Mucosa of stomach (tissue), 1 donor: ENCODE measurements at regions not wholly inside any gene's neighbourhood (a gene's known extent, or its start where the extent isn't known, plus 50 kb on each side); places are given as distances from the start of the nearest gene placed in this dataset.

Experiments used
- H3K27me3 ChIP-seq: one replicate; pipeline ENCODE4 v1.7.0; 2013; ENCODE audit warnings: mild to moderate bottlenecking, low read length; ENCODE audit not compliant: control insufficient read depth, insufficient read depth
- H3K36me3 ChIP-seq: one replicate; pipeline ENCODE4 v1.7.0; 2013; ENCODE audit warnings: low read length; ENCODE audit not compliant: control insufficient read depth, insufficient read depth
- H3K4me1 ChIP-seq: one replicate; pipeline ENCODE4 v1.7.0; 2013; ENCODE audit warnings: mild to moderate bottlenecking, low read length; ENCODE audit not compliant: control insufficient read depth, insufficient read depth
- H3K4me3 ChIP-seq: one replicate; pipeline ENCODE4 v1.7.0; 2013; ENCODE audit warnings: low read length
- H3K9ac ChIP-seq: one replicate; pipeline ENCODE4 v1.7.0; 2013; ENCODE audit warnings: mild to moderate bottlenecking, low read length, moderate library complexity
- H3K9me3 ChIP-seq: one replicate; pipeline ENCODE4 v1.7.0; 2013; ENCODE audit warnings: mild to moderate bottlenecking, low read length, moderate library complexity; ENCODE audit not compliant: control insufficient read depth
- donor health status: Pancreatic carcinoma.

DNA sequence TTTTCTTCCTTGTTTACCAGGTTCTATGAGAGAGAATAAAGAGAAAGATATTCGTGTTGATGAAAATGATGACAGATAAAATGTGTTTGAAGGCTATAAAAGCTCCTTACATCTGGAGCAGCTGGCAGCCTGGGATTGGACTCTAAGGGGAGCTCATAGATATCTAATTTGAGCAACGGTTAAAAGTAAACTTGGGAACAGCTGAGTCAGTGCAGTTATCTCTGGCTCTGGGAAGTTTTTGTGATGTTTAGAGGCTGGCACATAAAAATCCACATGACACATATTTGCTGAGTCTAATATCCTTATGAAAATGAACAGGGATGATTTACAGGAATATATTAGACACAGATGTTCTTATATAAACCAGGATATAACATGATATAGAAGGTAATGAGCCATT lies 331.8 kb upstream of the TENM3 start:
- Histone ChIP-seq H3K4me3 (no peak overlapping the region), H3K9me3 (no peaks in the 10 kb centered on the region), H3K4me1 (no peaks in the 10 kb centered on the region), H3K27me3 (no peaks in the 10 kb centered on the region), H3K9ac (no peak overlapping the region), H3K36me3 (no peaks in the 10 kb centered on the region)

DNA sequence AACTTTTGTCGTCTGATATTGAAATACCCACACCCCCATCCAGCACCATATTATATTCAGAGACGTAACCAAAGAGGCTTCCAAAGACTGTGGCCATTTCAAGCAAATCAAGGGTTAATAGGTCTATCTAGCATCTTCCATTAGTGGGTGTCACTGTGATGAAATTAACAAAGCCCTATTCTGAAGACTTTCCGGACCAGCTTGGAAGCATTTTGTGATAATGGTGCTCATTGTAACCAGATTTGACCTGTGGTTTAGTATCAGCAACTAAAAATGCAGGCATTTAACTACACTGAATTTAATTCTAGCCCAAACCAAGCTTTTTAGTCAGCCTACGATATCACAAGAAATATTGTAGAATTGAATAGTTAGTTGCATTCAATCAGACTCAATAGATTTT lies 309.7 kb upstream of the TENM3 start:
- Histone ChIP-seq H3K9me3 (no peaks in the 10 kb centered on the region), H3K36me3 (no peaks in the 10 kb centered on the region), H3K4me1 (no peaks in the 10 kb centered on the region), H3K27me3 (no peaks in the 10 kb centered on the region), H3K9ac (no peak overlapping the region), H3K4me3 (no peak overlapping the region)

DNA sequence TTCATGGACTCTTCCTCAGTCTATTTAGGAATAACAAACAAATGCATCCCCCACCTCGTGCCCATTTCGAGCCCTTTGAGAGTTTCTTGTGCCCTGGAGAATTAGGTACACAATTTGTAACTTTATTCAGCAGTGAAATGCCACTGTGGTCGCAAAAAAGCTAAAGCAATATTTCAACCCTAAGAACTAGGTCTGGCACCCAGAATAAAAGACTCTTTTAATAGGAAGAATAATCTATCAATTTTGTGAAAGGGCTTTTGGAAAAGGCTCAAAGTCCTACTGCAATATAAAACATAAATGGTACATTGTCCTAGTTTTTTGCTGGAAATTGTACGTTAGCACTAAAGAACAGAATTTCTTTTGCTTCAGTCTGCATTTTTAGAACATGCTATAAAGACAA lies 304.6 kb upstream of the TENM3 start:
- Histone ChIP-seq H3K9me3 (no peaks in the 10 kb centered on the region), H3K27me3 (no peaks in the 10 kb centered on the region), H3K36me3 (no peaks in the 10 kb centered on the region), H3K9ac (no peak overlapping the region), H3K4me3 (no peak overlapping the region), H3K4me1 (no peaks in the 10 kb centered on the region)

- H3K36me3 ChIP-seq: no peaks in the 10 kb centered on the region
- no peak overlapping the region for H3K9ac ChIP-seq
- no peaks in the 10 kb centered on the region for H3K9me3 ChIP-seq
- no peak overlapping the region for H3K4me3 ChIP-seq
- no peaks in the 10 kb centered on the region for H3K27me3 ChIP-seq
- no peaks in the 10 kb centered on the region for H3K4me1 ChIP-seq
Measured at GRCh38 chr4:181939199-181939945, 303.8 kb upstream of the TENM3 start.

DNA sequence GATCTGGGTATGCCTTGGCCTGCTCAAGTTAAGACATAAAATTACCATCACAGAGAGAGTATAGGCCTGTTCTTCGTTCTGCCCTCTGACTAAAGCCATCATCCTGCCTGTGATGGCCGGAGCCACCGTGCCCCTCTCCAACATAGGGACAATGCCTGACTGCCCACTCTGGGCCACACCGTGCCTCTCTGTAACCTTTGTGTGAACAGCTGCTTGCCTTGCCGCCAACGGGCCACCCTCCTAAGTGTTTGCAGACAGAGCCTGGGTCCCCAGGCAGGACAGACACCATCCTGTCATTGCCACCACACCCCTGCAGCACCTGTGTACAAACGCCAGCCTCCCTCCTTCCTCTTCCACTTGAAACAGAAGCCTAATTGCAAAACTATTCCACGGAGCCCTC lies 298.7 kb upstream of the TENM3 start:
- no peak overlapping the region for H3K9ac ChIP-seq
- H3K36me3 ChIP-seq: no peaks in the 10 kb centered on the region
- H3K4me1 ChIP-seq: no peaks in the 10 kb centered on the region
- H3K4me3 ChIP-seq: no peak overlapping the region
- no peaks in the 10 kb centered on the region for H3K9me3 ChIP-seq
- H3K27me3 ChIP-seq: no peaks in the 10 kb centered on the region

GRCh38 chr4:181946902-181947301 lies 296.3 kb upstream of the TENM3 start:
- no peaks in the 10 kb centered on the region for H3K4me1 ChIP-seq
- H3K9me3 ChIP-seq: no peaks in the 10 kb centered on the region
- H3K9ac ChIP-seq: no peak overlapping the region
- no peaks in the 10 kb centered on the region for H3K36me3 ChIP-seq
- H3K4me3 ChIP-seq: no peak overlapping the region
- H3K27me3 ChIP-seq: no peaks in the 10 kb centered on the region

- Histone ChIP-seq H3K27me3 (no peaks in the 10 kb centered on the region), H3K4me3 (no peak overlapping the region), H3K9ac (no peak overlapping the region), H3K4me1 (no peaks in the 10 kb centered on the region), H3K36me3 (no peaks in the 10 kb centered on the region), H3K9me3 (no peaks in the 10 kb centered on the region)
Measured at GRCh38 chr4:181948839-181949382, 294.3 kb upstream of the TENM3 start.

DNA sequence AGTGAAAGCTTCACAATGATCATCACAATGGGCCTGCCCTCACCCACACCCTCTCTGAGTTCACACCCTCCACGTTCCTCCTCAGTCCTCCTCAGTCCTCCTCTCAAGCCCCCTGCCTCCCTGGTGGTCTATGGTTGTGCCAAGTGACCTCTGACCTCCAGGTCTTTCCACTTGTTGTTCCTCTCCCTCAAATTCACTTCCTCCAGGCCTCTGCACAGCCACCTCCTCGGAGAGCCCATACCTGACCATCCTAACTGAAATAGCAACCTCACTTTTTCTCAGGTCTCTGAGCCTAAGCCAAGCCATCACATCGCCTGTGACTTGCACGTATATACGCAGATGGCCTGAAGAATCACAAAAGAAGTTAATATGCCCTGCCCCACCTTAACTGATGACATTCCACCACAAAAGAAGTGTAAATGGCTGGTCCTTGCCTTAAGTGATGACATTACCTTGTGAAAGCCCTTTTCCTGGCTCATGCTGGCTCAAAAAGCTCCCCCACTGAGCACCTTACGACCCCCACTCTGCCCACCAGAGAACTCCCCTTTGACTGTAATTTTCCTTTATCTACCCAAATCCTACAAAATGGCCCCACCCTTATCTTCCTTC lies 293.4 kb upstream of the TENM3 start:
- no peaks in the 10 kb centered on the region for H3K36me3 ChIP-seq
- H3K9ac ChIP-seq: no peak overlapping the region
- no peaks in the 10 kb centered on the region for H3K27me3 ChIP-seq
- no peaks in the 10 kb centered on the region for H3K9me3 ChIP-seq
- H3K4me3 ChIP-seq: no peak overlapping the region
- H3K4me1 ChIP-seq: no peaks in the 10 kb centered on the region

- Histone ChIP-seq H3K4me1 (no peaks in the 10 kb centered on the region), H3K36me3 (no peaks in the 10 kb centered on the region), H3K27me3 (no peaks in the 10 kb centered on the region), H3K9ac (no peak overlapping the region), H3K4me3 (no peak overlapping the region), H3K9me3 (no peaks in the 10 kb centered on the region)
Measured at GRCh38 chr4:181950372-181951127, 292.7 kb upstream of the TENM3 start.

DNA sequence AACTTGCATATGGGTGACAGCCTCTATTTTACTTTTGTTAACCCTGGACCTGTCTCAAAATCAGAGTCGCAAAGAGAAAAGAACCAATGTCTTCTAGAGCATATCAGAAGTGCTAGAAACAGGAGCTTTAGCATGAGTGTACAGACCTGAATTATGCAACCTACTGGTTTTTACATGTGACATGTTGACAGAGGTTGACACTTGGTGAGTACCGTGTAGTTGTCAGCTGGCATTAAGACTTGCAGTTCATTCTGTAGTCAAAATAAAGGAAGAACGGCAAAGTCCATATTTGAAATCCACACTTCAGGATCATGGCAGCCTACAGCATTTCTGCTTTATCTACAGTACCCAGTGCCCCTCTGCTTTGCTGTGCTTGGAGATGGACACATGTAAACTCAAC lies 291.9 kb upstream of the TENM3 start:
- Histone ChIP-seq H3K4me3 (no peak overlapping the region), H3K9ac (no peak overlapping the region), H3K27me3 (no peaks in the 10 kb centered on the region), H3K9me3 (no peaks in the 10 kb centered on the region), H3K4me1 (no peaks in the 10 kb centered on the region), H3K36me3 (no peaks in the 10 kb centered on the region)

- H3K4me1 ChIP-seq: no peaks in the 10 kb centered on the region
- H3K9me3 ChIP-seq: no peaks in the 10 kb centered on the region
- H3K9ac ChIP-seq: no peak overlapping the region
- no peaks in the 10 kb centered on the region for H3K27me3 ChIP-seq
- no peak overlapping the region for H3K4me3 ChIP-seq
- H3K36me3 ChIP-seq: no peaks in the 10 kb centered on the region
Measured at GRCh38 chr4:181952478-181952877, 290.7 kb upstream of the TENM3 start.

DNA sequence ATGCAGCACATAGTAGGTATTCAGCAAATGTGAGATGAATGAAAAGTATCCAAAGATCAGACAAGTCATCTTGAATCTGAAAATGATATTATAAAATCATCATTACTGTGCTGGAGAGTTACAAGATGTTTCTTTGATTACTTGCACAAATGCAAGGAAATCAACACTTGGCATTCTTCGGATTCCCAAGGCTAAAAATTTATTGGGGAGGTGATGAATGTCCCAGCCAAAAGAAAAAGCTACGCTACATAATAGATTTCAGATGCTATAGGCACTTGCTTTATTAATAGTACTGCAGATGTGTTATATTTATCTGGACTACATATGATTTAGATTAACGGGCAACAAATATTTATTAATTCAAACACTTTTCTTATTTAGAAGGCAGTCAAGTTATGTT lies 286.7 kb upstream of the TENM3 start:
- H3K9ac ChIP-seq: no peak overlapping the region
- no peaks in the 10 kb centered on the region for H3K9me3 ChIP-seq
- no peaks in the 10 kb centered on the region for H3K27me3 ChIP-seq
- no peaks in the 10 kb centered on the region for H3K4me1 ChIP-seq
- H3K36me3 ChIP-seq: no peaks in the 10 kb centered on the region
- no peak overlapping the region for H3K4me3 ChIP-seq
